Ammon's horn (tissue), 1 donor: ENCODE measurements at regions not wholly inside any gene's neighbourhood (a gene's known extent, or its start where the extent isn't known, plus 50 kb on each side); places are given as distances from the start of the nearest gene placed in this dataset.
"Not testable (repeated sequence)": the region's sequence is repeated elsewhere in the genome, so short reads cannot be mapped to it uniquely, and the experiment has no call there.

Experiments used
- DNase-seq: peaks from one replicate; pipeline ENCODE4 v3.0.0-alpha.2; 2016; ENCODE audit warnings: low spot score

DNA sequence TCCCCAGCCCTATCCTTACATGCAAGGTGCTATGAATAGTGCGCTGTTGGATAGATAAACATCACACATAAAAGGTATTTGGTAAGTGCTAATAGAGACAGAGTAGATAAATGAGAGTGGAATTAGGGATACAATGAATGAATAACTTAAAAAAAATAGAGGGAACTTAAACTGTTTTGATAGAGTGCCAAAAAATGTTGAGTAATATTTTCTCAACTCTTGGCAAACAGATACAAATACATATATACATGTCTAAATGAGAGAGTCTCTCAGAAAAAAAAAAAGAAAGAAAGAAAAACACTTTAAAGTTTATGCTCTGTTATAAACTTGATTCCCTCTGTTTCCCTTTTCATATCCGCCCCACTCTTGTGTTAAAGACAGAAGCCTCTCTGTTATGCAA, 667.4 kb downstream of the ROBO2 start:
- DNase-seq, result no peak

DNA sequence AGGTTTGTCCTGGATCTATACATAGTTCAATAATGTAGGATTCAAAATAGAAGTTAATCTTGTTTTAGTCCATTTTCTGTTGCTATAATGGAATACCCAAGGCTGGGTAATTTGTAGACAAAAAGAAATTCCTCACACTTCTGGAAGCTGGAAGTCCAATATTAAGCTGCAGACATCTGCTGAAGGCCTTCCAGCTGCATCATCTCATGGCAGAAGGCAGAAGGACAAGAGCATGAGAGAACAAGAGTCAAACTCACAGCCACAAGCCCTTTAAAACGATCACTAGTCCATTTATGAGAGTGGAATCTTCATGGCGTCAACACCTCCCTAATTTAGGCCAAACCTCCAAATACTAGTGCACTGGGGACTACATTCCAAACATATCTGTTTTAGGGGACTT, 669.3 kb downstream of the ROBO2 start:
- no peak for DNase-seq

DNA sequence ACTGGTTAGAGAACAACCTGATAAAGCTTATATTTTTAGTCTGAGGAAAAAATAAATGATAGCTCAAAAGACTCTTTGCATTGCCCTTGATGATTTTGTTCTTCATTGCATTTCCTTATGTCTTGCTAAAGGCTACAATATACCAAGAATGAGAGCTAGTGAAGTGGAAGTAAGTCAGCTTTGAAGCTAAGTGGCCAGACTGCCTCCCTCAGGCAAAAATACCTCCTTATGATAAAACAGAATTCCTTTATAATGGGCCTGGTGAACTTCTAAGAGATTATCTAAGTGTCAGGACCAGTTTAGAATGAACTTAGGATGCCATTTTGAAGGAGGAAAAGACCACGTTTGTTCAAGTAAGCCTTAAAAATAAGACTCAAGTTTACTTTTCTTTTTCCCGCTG, 678.4 kb downstream of the ROBO2 start:
- DNase-seq, result no peak

DNA sequence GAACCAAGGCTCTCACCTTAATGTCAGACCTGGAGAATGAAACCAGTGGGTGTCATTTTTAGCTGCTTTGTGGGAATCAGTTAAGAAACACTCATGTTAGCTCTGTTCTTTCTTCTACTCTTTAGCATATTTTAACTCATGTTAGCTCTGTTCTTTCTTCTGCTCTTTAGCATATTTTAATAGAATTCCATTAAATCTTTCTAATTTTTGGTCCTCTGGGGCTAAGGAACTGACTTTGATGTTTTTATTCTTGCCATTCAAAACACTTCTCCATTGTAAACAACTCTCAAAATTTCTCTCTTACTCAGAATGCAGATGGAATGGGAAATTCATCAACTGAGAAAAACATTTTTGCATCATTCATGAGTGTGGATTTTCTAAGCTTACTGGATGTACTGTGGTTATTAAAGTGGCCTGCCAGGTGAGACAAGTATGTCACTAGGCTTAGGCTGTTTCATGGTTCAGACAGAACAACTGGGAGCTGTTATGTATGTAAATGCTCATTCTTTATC, 680.6 kb downstream of the ROBO2 start:
- DNase-seq, result no peak

DNA sequence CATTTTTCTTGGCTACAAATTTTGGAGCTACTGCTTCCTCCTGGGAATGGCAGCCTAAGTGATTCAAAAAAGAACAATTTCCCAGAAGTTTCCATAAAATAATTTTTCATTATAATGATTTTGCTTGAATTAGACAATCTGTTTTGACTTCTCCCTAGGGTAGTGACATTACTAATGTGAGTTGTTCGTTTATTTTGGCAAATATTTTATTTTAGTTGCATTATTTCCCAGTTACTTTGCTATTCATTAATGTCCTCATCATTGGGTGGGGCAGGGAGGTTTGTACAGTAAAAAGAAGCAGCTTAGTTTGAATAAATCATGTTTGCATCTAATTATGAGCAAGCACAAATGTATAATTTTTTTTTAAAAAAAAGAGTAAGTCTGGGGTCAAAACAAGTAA, 686.6 kb downstream of the ROBO2 start:
- no peak for DNase-seq

DNA sequence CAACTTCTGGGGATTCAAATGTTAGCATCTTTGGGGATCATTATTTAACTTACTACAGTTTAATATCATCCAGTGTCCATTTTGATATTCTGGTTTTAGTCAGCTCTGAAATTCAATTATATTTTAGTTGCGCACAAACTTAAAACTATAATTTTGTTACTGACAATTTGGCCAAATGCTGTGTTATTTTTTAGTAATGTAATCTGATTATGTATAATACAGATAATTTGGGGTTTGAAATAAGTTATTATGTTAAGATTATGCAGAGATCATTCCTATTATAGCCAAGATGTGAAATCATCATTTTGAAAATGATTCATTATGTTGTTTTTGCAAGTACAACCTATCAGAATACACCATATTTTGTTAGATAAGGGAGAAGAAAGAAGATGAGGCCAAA, 706.1 kb downstream of the ROBO2 start:
- no peak for DNase-seq

DNA sequence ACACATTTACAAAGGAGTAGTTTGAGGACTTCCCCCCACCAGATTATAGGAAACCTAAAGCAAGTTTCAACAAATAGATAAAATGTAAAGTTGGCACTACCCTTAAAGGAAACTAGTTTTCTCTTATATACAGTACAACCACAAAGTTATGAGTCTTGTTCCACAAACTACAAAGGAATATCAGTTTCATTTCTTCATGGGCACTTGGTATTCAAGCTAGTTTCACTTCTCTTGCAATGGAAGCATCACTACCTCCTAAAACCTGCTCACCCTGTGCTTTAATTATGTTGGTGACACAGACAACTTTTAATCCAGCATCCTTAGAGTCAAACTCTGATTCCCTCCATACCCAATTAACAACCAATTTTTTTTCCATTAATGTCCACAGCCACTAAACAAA, 707.0 kb downstream of the ROBO2 start:
- no peak for DNase-seq

DNA sequence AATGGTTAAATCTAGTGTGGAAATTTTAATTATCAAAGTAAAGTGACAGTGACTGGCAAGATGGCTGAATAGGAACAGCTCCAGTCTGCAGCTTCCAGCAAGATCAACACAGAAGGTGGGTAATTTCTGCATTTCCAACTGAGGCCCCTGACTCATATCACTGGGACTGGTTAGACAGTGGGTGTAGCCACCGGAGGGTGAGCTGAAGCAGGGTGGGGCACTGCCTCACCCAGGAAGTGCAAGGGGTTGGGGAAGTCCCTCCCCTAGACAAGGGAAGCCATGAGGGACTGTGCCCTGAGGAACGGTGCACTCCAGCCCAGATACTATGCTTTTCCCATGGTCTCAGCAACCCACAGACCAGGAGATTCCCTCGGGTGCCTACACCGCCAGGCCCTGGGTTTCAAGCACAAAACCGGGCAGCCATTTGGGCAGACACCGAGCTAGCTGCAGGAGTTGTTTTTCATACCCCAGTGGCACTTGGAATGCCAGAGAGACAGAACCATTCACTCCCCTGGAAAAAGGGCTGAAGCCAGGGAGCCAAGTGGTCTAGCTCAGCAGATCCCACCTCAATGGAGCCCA, 716.6 kb downstream of the ROBO2 start:
- not testable (repeated sequence) for DNase-seq

DNA sequence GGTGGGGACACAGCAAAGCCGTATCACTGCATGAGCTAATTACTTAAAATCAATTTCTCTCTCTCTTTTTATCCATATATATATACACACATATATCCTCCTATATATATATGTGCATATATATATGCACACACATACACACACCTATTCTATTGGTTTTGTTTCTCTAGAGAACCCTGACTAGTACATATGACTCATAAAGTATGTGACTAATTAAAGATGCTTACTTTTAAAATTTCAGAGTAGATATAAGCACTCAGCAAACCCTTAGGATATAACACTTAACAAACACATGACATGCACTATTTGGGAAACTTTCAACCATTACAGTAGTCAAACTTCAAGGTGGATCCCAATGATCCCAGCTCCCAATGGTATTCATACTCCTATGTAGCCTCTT, 732.6 kb downstream of the ROBO2 start:
- no peak for DNase-seq

DNA sequence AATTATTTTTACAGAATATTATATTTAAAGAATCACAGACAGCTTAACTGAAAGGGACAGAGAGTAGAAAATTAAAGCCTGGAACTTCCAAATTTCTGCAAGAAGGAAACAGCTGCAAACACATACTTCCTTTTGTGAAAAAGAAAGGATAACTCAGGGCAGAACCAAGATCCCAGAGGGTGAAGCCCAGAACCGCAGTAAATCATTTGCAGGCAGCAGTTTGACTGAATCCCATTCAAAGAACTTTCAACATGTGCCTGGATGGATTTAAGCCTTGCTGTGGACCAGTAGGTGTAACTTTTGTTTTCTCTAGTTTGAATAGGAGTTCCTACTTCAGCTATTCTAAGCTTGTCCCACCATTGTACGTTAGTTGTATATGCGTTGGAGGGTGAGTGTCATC, 733.2 kb downstream of the ROBO2 start:
- no peak for DNase-seq

DNA sequence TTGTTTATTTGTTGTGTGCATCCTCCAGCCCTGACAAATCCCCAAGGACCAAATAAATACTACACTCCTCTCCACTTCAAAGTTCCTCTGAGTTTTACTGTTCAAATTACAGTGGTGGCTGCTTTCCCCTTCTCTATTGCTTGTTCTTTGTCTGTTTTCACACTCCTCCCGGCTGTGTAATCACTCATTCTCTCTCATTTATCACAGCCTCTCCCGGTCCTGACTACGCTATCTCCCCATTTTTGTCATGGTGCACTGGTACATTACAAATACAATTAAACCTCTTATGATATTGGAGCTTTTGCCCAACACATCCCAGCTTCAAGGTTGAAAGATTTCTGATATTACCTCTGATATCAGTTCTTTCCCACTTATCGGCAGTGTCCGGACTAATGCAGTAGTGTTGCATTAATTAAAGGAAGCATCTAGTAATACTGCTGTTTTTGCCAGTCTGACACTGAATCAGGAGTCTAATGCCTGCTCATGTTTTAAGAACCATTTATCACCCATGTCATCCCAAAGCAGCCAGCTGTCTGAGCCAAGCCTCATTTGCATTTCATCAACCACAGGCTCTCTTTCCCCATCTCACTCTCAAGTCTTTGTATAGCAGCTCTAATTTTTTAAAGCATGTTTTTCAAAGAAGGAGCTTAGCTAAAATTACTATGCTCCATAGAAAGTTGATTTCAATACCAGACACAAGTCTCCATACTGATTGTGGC, 740.5 kb downstream of the ROBO2 start:
- DNase-seq, result peak; percentile 4

DNA sequence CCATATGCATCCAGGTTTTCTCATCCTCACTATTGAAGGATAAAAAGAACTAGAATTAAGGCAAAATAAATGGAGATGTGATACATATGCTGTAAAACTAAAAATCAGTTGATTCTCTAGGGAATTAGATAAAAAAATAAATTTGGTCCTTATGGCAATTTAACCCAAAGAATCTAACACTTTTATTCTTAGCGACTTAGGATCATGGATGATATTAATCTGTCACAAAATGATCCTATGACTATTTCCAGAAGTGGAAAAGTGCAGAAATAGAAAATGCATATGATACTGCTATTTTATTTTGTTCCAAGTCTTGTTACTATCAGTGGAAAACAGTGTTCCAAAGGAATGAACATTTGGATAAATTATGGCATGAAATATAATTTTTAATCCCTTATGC, 746.3 kb downstream of the ROBO2 start:
- no peak for DNase-seq

DNA sequence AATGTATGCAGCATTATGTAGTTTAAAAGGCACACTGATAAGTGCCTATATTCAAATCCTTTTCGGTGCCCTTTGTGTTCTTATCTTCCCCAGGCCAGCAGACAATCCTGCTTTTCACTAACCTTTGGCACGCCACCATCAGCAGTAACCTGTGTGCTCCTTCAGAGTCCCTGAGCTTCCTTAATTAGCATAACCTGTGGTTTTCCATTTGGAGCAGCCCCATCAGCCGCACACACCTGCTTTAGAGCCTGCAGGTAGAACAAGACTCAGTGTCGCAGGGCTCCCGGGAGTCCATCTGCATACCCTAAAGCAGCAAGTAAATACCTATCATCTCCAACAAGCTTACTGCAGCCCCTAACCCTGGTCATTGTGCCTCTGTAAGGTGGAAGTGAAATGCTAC, 755.1 kb downstream of the ROBO2 start:
- DNase-seq, result no peak

DNA sequence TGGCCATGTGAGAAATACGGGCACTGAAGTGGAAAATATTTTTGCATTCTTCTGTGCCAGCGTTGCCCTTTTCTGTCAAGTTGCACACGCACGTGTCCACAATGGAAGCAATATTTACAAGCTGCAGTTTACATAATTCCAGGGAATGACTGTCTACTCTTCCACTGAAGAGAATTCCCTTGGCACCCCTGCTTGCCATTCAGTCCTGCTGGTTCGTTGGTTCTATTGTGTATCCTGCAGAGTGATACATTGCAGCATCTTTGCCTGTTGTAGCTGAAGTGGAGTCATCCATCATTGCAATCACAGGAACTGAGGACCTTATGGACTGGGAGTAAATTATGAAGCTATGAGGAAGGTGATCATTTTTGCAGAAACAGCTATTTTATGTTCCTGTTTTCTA, 759.4 kb downstream of the ROBO2 start:
- no peak for DNase-seq

DNA sequence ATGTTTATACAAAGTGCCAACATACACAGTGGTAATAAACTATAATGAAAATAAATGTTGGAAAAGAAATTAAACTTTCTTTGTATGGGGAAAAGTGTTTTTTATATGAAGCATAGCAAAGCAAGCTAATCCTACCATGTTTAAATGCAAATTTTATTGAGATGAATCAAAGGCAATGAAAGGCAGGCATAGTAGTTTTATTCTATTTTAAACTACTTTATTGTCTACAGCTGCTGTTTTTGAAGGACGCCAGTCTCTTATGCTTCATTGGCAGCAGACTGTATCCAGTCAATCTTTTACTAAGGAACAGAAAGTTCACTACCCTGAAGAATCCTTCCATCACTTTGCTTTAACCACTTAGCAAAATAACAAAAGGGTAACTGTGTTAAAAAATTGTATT, 761.0 kb downstream of the ROBO2 start:
- no peak for DNase-seq

DNA sequence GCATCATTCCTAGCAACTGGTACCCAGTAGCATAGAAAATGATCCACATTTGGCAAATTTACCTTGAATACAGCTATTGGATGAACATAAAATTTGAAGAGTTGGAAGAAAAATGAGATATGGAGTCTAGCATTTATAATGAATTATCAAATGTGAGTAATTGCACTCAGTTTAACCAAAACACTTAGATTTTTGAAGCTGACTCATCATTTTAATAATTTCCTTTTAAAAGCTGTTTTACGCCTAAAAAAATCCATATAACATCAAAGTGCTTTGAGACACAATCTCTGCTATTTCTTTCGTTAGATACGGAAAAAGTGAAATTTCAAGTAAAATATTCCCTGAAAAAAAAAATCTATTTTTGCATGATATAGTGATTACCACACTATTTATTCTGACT, 767.4 kb downstream of the ROBO2 start:
- DNase-seq, result no peak

DNA sequence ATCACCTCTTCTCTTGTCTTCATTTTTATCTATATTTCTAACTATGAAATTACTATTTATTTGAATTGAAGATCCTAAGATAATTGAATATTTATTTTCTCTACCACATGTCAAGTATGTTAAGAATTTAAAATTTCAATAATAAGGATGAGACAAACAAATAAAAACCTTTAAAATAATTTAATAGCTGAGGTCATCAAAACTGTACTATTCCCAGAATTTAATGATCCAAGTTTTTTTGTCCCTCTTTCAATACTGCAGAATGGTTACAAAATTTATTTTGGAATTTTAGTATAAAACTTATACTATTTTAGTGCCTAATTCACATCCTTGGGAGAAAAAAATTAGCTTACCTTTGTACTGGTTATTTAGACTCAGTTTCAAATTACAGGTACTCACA, 774.9 kb downstream of the ROBO2 start:
- DNase-seq, result no peak

DNA sequence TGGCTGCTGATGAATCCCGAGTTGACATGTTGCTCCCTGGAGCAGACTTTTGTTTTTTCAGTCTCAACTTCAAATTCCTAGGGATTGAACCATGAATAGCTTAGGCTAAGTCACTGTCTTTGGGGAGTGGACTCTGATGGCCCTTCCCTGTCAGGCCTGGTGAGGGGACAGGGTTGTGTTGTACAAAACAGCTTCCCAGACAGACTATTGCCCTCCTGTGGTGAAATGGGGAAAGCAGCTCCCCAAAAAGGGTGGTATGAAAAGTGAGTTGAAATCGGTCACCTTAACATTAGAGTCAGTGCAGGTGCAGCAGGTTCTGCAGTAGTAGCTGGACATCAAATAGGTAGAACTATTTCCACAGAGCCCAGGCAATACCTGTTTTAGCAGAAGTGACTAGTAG, 775.6 kb downstream of the ROBO2 start:
- no peak for DNase-seq

DNA sequence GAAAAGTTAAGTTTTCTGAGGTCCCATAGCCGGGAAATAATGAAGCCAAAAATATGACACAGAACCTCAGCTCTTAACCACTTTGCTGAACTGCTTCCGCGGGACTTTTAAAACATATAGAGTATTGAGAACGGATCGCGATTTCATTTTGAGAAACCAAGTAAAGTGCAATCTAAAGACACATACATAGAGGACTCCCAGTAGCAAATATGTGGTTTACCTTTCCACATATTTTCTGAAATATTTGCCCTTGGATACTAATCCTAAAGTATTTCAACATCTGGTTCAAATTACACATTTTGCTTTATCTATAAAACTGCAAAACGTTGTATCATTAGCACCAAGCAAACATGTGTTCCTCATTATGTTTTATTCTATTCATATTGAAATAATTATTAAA, 776.5 kb downstream of the ROBO2 start:
- DNase-seq, result no peak

DNA sequence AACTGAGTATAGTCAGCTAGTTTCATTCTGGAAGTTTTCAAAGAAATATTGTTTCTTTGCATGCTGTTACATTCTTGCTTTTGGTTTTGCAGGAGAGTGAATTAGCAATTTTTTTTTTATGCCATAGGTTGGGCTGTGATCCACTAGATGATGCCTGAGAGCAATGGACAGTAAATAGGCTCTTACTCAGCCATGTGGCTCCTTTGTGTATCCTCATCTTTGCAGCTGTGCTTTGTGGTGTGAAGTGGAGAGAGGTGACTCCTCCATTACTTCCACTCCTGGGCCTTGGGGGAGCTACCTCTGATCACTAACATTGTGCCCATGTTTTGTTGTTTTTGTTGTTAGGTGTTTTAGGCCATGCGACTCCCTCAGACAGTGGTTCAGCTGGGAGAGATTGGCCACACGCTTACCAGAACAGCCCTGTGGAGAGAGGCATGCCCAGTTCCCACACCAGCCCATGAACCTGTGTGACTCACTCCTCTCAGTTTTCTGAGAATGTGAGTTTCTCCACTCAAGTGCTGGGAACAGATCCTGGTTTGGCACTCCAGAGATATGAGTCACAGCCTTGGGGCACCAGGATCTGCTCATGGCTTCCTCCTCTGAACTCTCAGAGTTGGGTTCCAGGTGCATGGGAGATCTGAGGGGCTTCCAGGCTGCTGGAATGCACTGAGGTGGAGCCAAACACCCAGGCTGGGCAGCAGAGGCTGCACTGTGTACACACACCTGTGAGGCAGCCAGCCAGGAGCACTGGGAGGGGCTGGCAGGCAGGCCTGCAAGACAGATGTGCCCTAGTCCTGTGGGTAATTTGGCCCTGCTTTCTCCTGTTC, 785.3 kb downstream of the ROBO2 start:
- no peak for DNase-seq

DNA sequence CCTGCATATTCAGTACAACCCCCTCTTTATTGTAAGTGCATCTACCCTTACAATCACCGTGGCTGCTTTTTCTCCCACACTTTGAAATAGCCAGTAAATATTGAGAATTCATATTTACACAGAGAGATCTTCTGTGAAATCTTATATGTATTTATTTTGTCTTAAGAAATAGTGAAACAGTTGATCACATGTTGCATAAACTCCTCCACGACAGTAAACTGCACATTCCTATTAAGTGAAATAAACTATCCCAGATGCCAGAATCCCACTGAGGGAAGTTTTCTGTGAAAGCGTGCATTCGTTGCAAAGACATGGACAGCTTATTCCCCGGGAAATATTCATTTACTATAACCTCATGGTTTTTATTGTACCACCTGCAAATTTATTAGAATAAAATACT, 796.0 kb downstream of the ROBO2 start:
- no peak for DNase-seq

DNA sequence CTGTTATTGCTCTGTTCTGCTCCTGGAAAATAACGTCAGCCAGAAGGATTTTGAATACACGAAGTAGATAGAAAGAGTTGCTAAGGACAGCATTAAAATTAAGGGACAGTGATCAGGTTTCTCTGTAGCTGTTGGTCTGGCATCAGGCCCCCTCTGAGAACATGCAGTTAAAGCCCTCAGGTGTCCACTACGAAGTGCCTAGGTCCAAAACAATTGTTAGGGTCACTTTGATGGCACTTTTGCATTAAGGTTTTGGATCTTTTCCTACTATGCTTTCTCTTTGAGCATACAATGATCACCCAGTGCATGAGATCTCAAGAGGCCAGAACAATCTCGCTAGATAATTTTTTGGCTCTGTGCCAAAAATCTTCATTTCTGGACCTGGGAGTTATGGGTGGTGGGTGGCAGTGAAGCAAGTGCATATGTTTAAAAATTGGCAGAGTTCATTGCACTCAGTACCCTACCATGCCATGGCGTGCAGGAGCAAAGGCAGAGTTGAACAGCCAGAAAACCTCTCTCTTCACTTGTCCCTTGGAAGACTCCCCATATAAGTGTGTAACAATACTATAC, 797.6 kb downstream of the ROBO2 start:
- DNase-seq, result no peak

DNA sequence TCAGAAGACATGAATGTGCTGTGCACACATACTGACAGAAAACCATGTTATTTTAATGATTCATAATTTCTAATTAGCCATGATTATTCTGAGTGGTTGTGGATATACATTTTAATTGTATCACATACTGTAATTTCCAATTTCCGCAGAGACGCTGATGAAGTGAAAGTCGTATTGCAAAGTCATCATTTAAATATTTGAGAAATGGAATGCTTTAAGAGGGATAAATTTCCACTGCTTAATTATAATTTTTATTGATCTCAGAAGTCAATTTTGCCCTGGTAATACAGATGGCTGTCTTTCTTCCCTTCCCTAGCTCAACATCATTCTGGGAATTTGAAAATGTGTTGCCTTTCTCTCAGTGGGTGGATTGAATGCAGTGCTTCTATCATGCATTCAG, 819.3 kb downstream of the ROBO2 start:
- DNase-seq, result no peak
